HG03460 (cell line): ENCODE measurements at regions not wholly inside any gene's neighbourhood (a gene's known extent, or its start where the extent isn't known, plus 50 kb on each side); places are given as distances from the start of the nearest gene placed in this dataset.

Experiments
- ATAC-seq: cut with Tn5 transposase; IDR thresholded peaks from one replicate; pipeline ENCODE4 v1.9.1; 2021; ENCODE audit not compliant: unreplicated experiment

GRCh38 chr1:38551318-38552307, 308.0 kb downstream of the RRAGC start:
- no peak for ATAC-seq

GRCh38 chr1:38549191-38549590, 310.4 kb downstream of the RRAGC start:
- ATAC-seq, result no peak

GRCh38 chr1:38547321-38547720, 312.3 kb downstream of the RRAGC start:
- no peak for ATAC-seq

GRCh38 chr1:38546636-38547035, 312.9 kb downstream of the RRAGC start:
- ATAC-seq, result no peak

GRCh38 chr1:38541223-38541622, 318.3 kb downstream of the RRAGC start:
- no peak for ATAC-seq

GRCh38 chr1:38539931-38540330, 319.6 kb downstream of the RRAGC start:
- no peak for ATAC-seq

GRCh38 chr1:38538834-38539233, 320.7 kb downstream of the RRAGC start:
- ATAC-seq, result no peak

- ATAC-seq, result no peak
Measured at GRCh38 chr1:38536089-38536488, 323.5 kb downstream of the RRAGC start.

- ATAC-seq, result no peak
Measured at GRCh38 chr1:38534473-38534823, 325.1 kb downstream of the RRAGC start.

GRCh38 chr1:38533772-38534472, 325.6 kb downstream of the RRAGC start:
- ATAC-seq, result no peak

- ATAC-seq, result no peak
Measured at GRCh38 chr1:38530957-38531356, 328.6 kb downstream of the RRAGC start.

- ATAC-seq, result no peak
Measured at GRCh38 chr1:38529946-38530345, 329.6 kb downstream of the RRAGC start.

- no peak for ATAC-seq
Measured at GRCh38 chr1:38529391-38529790, 330.2 kb downstream of the RRAGC start.

- ATAC-seq, result no peak
Measured at GRCh38 chr1:38528623-38529022, 330.9 kb downstream of the RRAGC start.

GRCh38 chr1:38527373-38527966, 332.1 kb downstream of the RRAGC start:
- peak; percentile 64 for ATAC-seq

GRCh38 chr1:38526046-38526445, 333.5 kb downstream of the RRAGC start:
- no peak for ATAC-seq

GRCh38 chr1:38525343-38526043, 334.1 kb downstream of the RRAGC start:
- no peak for ATAC-seq

GRCh38 chr1:38524025-38524641, 335.4 kb downstream of the RRAGC start:
- no peak for ATAC-seq

- ATAC-seq, result no peak
Measured at GRCh38 chr1:38523568-38523939, 336.0 kb downstream of the RRAGC start.

- no peak for ATAC-seq
Measured at GRCh38 chr1:38522915-38523567, 336.5 kb downstream of the RRAGC start.
